ENCODE measurements at regions not wholly inside any gene's neighbourhood (a gene's known extent, or its start where the extent isn't known, plus 50 kb on each side); places are given as distances from the start of the nearest gene placed in this dataset.

GRCh38 chr18:72086421-72086820 lies 457.7 kb downstream of the CBLN2 start:
- peak; percentile 6 for DNase-seq (ENCODE audit: low read depth)

DNA sequence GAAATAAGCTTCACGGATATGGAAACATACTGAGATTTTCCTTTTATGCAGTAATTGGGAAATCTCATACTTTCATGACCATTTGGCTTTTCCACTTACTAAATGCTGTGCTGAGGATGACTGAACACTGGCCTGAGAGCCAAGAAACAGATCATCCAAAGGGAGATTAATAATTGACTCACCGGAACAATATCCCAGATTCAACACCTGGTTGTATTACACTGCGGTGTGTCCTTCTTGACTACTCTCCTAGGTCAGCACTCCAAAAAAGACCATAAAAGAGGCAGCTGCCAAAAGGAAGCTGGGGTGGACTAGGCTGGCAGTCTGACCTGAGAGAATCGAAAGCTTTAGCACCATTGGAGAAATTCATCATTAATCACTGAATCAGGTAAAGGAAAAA lies 469.1 kb downstream of the CBLN2 start:
- no peak for DNase-seq (ENCODE audit: low read depth)

GRCh38 chr18:72063001-72063400 lies 481.1 kb downstream of the CBLN2 start:
- DNase-seq (ENCODE audit: low read depth) = no peak

GRCh38 chr18:72058851-72059250 lies 485.3 kb downstream of the CBLN2 start:
- no peak for DNase-seq (ENCODE audit: low read depth)

GRCh38 chr18:72056171-72056570 lies 488.0 kb downstream of the CBLN2 start:
- no peak for DNase-seq (ENCODE audit: low read depth)

GRCh38 chr18:72041313-72042032 lies 502.7 kb downstream of the CBLN2 start:
- DNase-seq (ENCODE audit: low read depth) = no peak

- DNase-seq (ENCODE audit: low read depth) = no peak
Observed at GRCh38 chr18:72013427-72013850, 530.7 kb downstream of the CBLN2 start.

DNA sequence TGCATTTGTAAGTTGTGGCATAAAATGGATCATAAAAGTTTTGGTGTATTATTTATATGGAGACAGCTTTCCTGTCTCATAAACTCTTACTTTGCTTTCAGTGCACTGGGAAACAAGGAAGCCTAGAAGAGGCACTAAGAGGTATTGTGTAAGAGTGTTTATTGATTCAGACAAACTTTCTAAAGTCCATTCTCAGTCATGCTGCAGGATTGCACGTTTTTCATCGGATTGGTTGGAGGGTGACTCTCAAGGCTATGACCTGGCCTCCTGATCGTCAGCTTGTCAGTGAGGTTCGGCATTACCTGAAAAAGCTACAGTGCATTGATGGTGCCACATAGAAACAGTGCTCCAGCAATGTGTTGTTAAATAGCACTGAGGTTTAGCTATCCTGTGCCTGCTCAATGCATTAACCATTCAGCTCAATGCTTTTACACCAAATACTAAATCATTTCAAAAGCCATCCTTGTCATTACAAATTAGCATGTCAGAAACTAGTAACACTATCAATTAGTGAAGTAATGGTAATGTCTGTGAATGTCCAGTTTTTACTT lies 545.5 kb downstream of the CBLN2 start:
- no peak for DNase-seq (ENCODE audit: low read depth)

- DNase-seq (ENCODE audit: low read depth) = no peak
Observed at GRCh38 chr18:71995904-71996465, 548.2 kb downstream of the CBLN2 start.

GRCh38 chr18:71994273-71994672 lies 549.9 kb downstream of the CBLN2 start:
- DNase-seq (ENCODE audit: low read depth) = no peak

- DNase-seq (ENCODE audit: low read depth) = no peak
Observed at GRCh38 chr18:71989616-71990015, 554.5 kb downstream of the CBLN2 start.

- DNase-seq (ENCODE audit: low read depth) = no peak
Observed at GRCh38 chr18:71986351-71987050, 557.6 kb downstream of the CBLN2 start.

DNA sequence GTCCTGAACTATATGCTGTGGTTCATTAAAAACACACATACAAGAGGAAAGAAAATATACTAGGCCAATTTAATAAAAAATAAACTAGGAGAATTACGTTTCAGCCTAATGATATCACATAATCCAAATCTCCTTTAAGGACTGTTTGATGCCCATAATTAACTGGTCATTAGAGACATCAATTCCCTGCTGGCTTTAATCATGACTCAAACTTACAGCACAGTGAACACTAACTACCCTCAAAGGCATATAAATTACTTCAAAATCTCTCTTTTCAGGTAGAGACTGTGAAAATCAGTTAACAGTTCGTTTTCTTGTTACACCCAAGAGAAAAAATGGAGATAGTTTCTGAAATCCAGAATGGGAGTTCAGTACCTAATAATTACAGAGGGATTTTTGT lies 567.4 kb downstream of the CBLN2 start:
- DNase-seq (ENCODE audit: low read depth) = no peak

DNA sequence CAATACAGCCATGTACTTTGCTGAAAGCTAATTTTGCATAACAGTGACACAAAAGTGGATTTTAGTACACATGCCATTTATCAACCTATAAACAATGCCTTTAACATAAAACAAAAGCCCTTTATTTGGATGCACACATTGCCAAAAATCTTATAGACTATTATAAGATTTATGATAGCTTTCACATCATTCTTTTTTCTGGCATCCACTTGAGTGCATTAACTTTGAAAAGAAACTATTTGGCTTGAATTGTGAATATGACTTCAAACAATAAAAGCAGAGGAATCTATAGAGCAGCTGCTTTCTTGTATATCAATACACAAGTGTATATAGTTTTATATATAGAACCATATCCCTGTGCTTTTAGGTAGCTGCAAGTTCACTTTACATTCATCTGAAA lies 577.4 kb downstream of the CBLN2 start:
- DNase-seq (ENCODE audit: low read depth) = no peak

- DNase-seq (ENCODE audit: low read depth) = no peak
Observed at GRCh38 chr18:71958605-71959004, 585.5 kb downstream of the CBLN2 start.

GRCh38 chr18:71951001-71951400 lies 593.1 kb downstream of the CBLN2 start:
- DNase-seq (ENCODE audit: low read depth) = no peak

GRCh38 chr18:71942433-71942832 lies 601.7 kb downstream of the CBLN2 start:
- no peak for DNase-seq (ENCODE audit: low read depth)

DNA sequence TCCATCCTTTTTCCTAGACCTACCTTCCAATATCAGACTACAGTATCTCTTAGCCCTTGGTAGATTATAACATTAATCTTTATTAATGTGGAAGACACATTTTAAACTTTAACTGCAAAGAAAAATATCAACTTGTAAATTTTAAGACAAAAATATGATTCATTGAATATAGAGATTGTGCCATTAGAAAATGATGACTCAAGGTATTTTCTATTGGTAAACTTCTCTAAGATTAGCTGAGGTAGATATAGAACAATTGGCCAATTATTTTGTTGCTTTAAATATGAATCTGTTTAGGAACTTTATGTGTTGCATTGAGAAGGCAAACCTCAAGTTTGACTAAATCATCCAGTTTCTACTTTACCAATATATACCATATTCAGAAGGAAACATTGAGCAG lies 604.7 kb downstream of the CBLN2 start:
- no peak for DNase-seq (ENCODE audit: low read depth)

DNA sequence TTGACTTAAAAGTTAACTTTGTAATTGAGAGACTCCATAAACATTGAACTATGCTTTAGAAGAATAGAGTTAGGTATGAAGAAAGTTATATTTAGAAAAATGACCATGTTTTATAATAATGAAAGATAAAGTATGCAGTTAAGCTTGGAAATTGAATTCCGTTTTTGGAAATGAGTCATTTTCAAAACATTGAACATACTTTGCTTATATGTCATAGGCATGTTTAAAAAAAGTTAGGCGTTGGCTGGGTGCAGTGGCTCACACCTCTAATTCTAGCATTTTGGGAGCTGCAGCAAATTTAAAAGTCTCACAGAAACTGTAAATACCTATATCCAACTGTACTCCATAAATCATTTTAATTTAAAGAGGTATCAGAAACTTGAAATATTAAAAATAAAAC lies 607.4 kb downstream of the CBLN2 start:
- peak; percentile 5 for DNase-seq (ENCODE audit: low read depth)

GRCh38 chr18:71919211-71919610 lies 624.9 kb downstream of the CBLN2 start:
- DNase-seq (ENCODE audit: low read depth) = no peak

- no peak for DNase-seq (ENCODE audit: low read depth)
Observed at GRCh38 chr18:71913641-71914040, 630.5 kb downstream of the CBLN2 start.

DNA sequence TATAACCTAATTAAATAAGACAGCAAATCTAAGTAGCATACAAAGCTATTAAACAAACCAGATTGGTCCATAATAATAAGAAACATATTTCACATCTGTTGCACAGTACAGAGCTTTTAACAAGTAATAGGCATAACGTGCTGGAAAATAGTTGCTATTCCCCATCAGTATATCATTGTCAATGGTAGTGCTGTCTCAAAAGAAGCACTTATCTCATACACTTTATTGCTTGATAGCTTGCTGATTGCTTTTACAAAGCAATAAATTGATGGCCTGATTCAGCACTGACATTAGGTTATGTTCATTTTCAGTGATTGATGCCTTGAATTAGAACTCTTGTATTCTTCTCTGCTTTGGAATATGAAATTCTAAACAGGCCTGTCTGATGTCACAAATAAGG lies 641.7 kb downstream of the CBLN2 start:
- no peak for DNase-seq (ENCODE audit: low read depth)
